Calu3 (cell line): ENCODE measurements at regions not wholly inside any gene's neighbourhood (a gene's known extent, or its start where the extent isn't known, plus 50 kb on each side); places are given as distances from the start of the nearest gene placed in this dataset.

Source experiments
- BruUV-seq: library from RNA; stranded (reverse); fragments of 400-500 nt; replicated peaks from 2 replicates; lab custom pipeline; 2021; lab: Mats Ljungman, UMichigan
- CTCF ChIA-PET: fragments of 300-600 bp; sonication (Branson Sonifier 250); formaldehyde crosslinking; loops from one replicate; lab custom pipeline; 2022; ENCODE audit warnings: antibody characterized with exemption; lab: Charles Lee
- DNase-seq: peaks from one replicate; pipeline ENCODE4 v3.0.0; 2022
- H3K27ac Mint-ChIP-seq: one replicate; pipeline ENCODE4 v1.8.0; 2022; ENCODE audit warnings: mixed read lengths; ENCODE audit not compliant: unreplicated experiment
- H3K27me3 Mint-ChIP-seq: one replicate; pipeline ENCODE4 v1.8.0; 2022; ENCODE audit warnings: mixed read lengths; ENCODE audit not compliant: unreplicated experiment
- H3K36me3 Mint-ChIP-seq: one replicate; pipeline ENCODE4 v1.8.0; 2022; ENCODE audit warnings: mild to moderate bottlenecking, moderate library complexity, mixed read lengths; ENCODE audit not compliant: insufficient read depth, unreplicated experiment
- H3K4me1 Mint-ChIP-seq: one replicate; pipeline ENCODE4 v1.8.0; 2022; ENCODE audit warnings: mild to moderate bottlenecking, low read depth, mixed read lengths; ENCODE audit not compliant: unreplicated experiment
- H3K4me3 Mint-ChIP-seq: one replicate; pipeline ENCODE4 v1.8.0; 2022; ENCODE audit warnings: mild to moderate bottlenecking, low read depth, moderate library complexity, mixed read lengths; ENCODE audit not compliant: unreplicated experiment
- H3K9me3 Mint-ChIP-seq: one replicate; pipeline ENCODE4 v1.8.0; 2022; ENCODE audit warnings: low read depth, mixed read lengths; ENCODE audit not compliant: unreplicated experiment
- intact Hi-C: fragments of 100-400 bp; cut with micrococcal nuclease; formaldehyde crosslinking; loops from one replicate; pipeline ENCODE4 v1.10.0; 2022; ENCODE audit not compliant: unreplicated experiment
- TF ChIP-seq, protein P1 (sequence below): fragments of 200-600 bp; IDR thresholded peaks from one replicate; pipeline ENCODE4 v1.8.0; 2022; ENCODE audit warnings: antibody characterized with exemption; ENCODE audit not compliant: unreplicated experiment

DNA sequence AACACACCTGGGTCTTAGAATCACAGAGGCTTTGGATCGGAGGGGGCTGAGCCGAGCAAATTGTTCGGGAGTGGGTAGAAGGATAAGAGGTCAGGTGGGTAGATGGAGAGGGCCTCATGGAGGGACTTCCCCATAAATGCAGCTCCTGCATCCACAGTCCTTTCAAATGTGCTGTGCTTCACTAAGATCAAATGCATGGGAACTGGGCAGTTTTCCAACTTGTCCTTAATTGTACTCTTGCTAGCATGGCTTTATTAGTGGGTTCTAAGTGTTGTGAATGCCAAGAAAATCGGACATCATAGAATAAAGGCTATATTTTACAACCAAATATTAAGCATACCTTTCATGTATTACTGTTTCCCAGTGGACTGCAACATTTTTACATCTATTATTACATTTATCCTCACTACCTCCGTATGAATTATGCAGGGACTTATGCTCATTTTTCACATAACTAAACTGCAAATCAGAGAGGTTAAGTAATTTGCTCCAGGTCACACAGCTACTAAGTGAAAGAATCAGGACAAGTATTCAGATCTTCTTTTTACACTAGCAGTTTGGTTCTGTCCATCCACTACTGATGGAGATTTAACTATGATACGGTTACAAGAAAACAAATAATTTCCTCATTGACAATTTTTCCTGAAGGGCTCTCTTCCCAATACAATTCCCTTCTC is 174.5 kb upstream of the RUNX1 start:
- no TSS peak for BruUV-seq
- H3K27me3 Mint-ChIP-seq: no peaks in the 10 kb centered on the region
- H3K36me3 Mint-ChIP-seq: no peaks in the 10 kb centered on the region
- intact Hi-C loops: loop anchor here (5.0 kb wide), 1 partner anchor 34 kb away; no protein-coding TSS in a partner anchor
- DNase-seq: no peak
- CTCF ChIA-PET: interaction anchor here (1.3 to 1.5 kb wide), 2 partner anchors 9 to 172 kb away, joined by 8 to 11 read pairs; no protein-coding TSS in a partner anchor
- TF ChIP-seq, protein P1, sequence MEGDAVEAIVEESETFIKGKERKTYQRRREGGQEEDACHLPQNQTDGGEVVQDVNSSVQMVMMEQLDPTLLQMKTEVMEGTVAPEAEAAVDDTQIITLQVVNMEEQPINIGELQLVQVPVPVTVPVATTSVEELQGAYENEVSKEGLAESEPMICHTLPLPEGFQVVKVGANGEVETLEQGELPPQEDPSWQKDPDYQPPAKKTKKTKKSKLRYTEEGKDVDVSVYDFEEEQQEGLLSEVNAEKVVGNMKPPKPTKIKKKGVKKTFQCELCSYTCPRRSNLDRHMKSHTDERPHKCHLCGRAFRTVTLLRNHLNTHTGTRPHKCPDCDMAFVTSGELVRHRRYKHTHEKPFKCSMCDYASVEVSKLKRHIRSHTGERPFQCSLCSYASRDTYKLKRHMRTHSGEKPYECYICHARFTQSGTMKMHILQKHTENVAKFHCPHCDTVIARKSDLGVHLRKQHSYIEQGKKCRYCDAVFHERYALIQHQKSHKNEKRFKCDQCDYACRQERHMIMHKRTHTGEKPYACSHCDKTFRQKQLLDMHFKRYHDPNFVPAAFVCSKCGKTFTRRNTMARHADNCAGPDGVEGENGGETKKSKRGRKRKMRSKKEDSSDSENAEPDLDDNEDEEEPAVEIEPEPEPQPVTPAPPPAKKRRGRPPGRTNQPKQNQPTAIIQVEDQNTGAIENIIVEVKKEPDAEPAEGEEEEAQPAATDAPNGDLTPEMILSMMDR: no peak
- peaks cover 58% of the 10 kb centered on the region for H3K4me1 Mint-ChIP-seq
- no peak overlapping the region for H3K4me3 Mint-ChIP-seq
- H3K9me3 Mint-ChIP-seq: no peaks in the 10 kb centered on the region
- no peak overlapping the region for H3K27ac Mint-ChIP-seq

DNA sequence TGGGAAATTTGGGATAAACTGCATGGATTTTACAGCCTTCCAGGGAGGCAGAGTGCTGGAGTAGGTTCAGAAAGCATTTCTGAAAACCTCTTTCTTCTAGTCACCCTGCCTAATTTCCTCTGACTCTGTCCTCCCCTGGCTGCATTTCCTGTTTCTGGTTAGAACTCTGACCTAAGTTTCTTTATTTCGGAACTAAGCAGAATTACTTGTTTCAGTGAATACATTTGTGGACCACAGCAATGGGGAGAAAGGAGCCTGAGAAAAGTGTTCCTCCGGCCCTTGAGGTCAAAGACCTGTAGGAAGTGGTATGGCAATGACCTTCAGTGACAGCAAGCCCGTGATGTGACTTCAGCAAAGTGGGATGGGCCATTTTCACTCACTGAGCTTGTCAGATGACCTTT is 173.4 kb upstream of the RUNX1 start:
- intact Hi-C loops: loop anchor here (5.0 kb wide), 1 partner anchor 35 kb away; no protein-coding TSS in a partner anchor
- Mint-ChIP-seq H3K4me3 (no peak overlapping the region), H3K4me1 (peaks cover 63% of the 10 kb centered on the region), H3K27ac (peak overlapping the region; percentile 60), H3K9me3 (no peaks in the 10 kb centered on the region), H3K27me3 (no peaks in the 10 kb centered on the region), H3K36me3 (no peaks in the 10 kb centered on the region)
- no TSS peak for BruUV-seq
- CTCF ChIA-PET: interaction anchor here (1.3 to 1.5 kb wide), 2 partner anchors 10 to 171 kb away, joined by 8 to 11 read pairs; no protein-coding TSS in a partner anchor
- no peak for DNase-seq
- TF ChIP-seq, protein P1: no peak

DNA sequence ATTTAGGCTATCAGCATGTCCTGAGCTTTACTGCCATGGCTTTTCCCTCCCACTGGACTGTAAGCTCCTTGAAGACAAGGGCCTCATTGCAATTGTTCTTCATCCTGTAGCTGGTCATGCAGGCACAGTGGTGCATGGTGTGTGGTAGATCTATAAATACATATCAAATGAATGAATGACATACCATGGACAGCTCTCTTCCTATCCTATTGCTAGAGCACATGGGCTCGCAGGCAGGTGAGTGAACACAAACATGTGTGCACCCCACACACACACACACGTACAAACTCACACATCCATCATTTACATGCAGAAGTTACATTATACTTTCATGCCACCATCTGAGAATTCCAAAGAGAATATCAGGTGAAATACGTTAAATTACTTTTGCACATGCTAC is 172.9 kb upstream of the RUNX1 start:
- BruUV-seq: no TSS peak
- H3K27me3 Mint-ChIP-seq: no peaks in the 10 kb centered on the region
- H3K27ac Mint-ChIP-seq: peak overlapping the region; percentile 60
- H3K4me1 Mint-ChIP-seq: peaks cover 63% of the 10 kb centered on the region
- CTCF ChIA-PET: interaction anchor here (1.5 kb wide), 1 partner anchor 11 kb away, joined by 11 read pairs; no protein-coding TSS in a partner anchor
- TF ChIP-seq, protein P1: no peak
- intact Hi-C loops: loop anchor here (5.0 kb wide), 1 partner anchor 35 kb away; no protein-coding TSS in a partner anchor
- no peaks in the 10 kb centered on the region for H3K36me3 Mint-ChIP-seq
- no peaks in the 10 kb centered on the region for H3K9me3 Mint-ChIP-seq
- no peak overlapping the region for H3K4me3 Mint-ChIP-seq
- DNase-seq: no peak

DNA sequence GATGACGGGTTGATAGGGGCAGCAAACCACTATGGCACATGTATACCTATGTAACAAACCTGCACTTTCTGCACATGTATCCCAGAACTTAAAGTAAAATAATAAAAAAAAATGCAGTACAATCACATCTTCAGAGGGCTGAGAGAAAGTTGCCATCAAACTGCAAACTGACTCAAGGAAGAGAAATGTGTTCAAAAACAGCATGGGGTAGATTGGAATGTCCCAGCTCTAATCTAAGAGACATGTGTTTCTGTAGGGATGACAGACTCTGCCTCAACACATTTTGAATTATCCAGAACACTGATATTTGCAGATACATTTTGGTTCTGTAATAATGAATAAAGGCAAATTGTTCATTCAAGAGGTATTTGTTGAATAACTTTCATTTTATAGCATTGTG is 171.2 kb upstream of the RUNX1 start:
- no peak overlapping the region for H3K4me3 Mint-ChIP-seq
- peaks cover 52% of the 10 kb centered on the region for H3K4me1 Mint-ChIP-seq
- H3K27me3 Mint-ChIP-seq: no peaks in the 10 kb centered on the region
- no peaks in the 10 kb centered on the region for H3K9me3 Mint-ChIP-seq
- CTCF ChIA-PET: no interaction called here
- TF ChIP-seq, protein P1: no peak
- no peaks in the 10 kb centered on the region for H3K36me3 Mint-ChIP-seq
- no peak for DNase-seq
- intact Hi-C loops: loop anchor here (5.0 kb wide), 1 partner anchor 37 kb away; no protein-coding TSS in a partner anchor
- H3K27ac Mint-ChIP-seq: no peak overlapping the region
- no TSS peak for BruUV-seq
